Endothelial cell (in vitro differentiated cells): ENCODE measurements at regions not wholly inside any gene's neighbourhood (a gene's known extent, or its start where the extent isn't known, plus 50 kb on each side); places are given as distances from the start of the nearest gene placed in this dataset.

Experiments used
- DNase-seq: peaks from one replicate; pipeline ENCODE4 v3.0.0; 2021; ENCODE audit warnings: low spot score
- H3K27ac Mint-ChIP-seq: one replicate; pipeline ENCODE4 v1.8.0; 2021; ENCODE audit warnings: mixed read lengths, inconsistent platforms; ENCODE audit not compliant: unreplicated experiment
- H3K27me3 Mint-ChIP-seq: one replicate; pipeline ENCODE4 v1.8.0; 2021; ENCODE audit warnings: mild to moderate bottlenecking, moderate library complexity, mixed read lengths, inconsistent platforms; ENCODE audit not compliant: unreplicated experiment
- H3K36me3 Mint-ChIP-seq: one replicate; pipeline ENCODE4 v1.8.0; 2021; ENCODE audit warnings: mild to moderate bottlenecking, low read depth, mixed read lengths, inconsistent platforms; ENCODE audit not compliant: unreplicated experiment
- H3K4me1 Mint-ChIP-seq: one replicate; pipeline ENCODE4 v1.8.0; 2021; ENCODE audit warnings: mild to moderate bottlenecking, mixed read lengths, inconsistent platforms; ENCODE audit not compliant: unreplicated experiment
- H3K4me3 Mint-ChIP-seq: one replicate; pipeline ENCODE4 v1.8.0; 2021; ENCODE audit warnings: mild to moderate bottlenecking, mixed read lengths, inconsistent platforms; ENCODE audit not compliant: unreplicated experiment
- H3K9me3 Mint-ChIP-seq: one replicate; pipeline ENCODE4 v1.8.0; 2021; ENCODE audit warnings: mixed read lengths, inconsistent platforms; ENCODE audit not compliant: unreplicated experiment
- CTCF ChIP-seq: fragments of 200-600 bp; sonication (generic); IDR thresholded peaks from one replicate; pipeline ENCODE4 v1.5.0; 2021; ENCODE audit warnings: antibody characterized with exemption; ENCODE audit not compliant: unreplicated experiment

- Mint-ChIP-seq H3K9me3 (no peaks in the 10 kb centered on the region), H3K36me3 (no peaks in the 10 kb centered on the region), H3K27ac (no peak overlapping the region), H3K4me3 (no peak overlapping the region), H3K27me3 (peaks cover 11% of the 10 kb centered on the region), H3K4me1 (no peaks in the 10 kb centered on the region)
- no peak for TF ChIP-seq CTCF
- DNase-seq: no peak
These were observed 940.9 kb downstream of the BRD1 start for GRCh38 chr22:48886604-48887393.

GRCh38 chr22:48885919-48886305 is 941.8 kb downstream of the BRD1 start:
- Mint-ChIP-seq H3K27ac (no peak overlapping the region), H3K36me3 (no peaks in the 10 kb centered on the region), H3K9me3 (no peaks in the 10 kb centered on the region), H3K4me3 (no peak overlapping the region), H3K4me1 (no peaks in the 10 kb centered on the region), H3K27me3 (peaks cover 11% of the 10 kb centered on the region)
- no peak for DNase-seq
- TF ChIP-seq CTCF: no peak

DNA sequence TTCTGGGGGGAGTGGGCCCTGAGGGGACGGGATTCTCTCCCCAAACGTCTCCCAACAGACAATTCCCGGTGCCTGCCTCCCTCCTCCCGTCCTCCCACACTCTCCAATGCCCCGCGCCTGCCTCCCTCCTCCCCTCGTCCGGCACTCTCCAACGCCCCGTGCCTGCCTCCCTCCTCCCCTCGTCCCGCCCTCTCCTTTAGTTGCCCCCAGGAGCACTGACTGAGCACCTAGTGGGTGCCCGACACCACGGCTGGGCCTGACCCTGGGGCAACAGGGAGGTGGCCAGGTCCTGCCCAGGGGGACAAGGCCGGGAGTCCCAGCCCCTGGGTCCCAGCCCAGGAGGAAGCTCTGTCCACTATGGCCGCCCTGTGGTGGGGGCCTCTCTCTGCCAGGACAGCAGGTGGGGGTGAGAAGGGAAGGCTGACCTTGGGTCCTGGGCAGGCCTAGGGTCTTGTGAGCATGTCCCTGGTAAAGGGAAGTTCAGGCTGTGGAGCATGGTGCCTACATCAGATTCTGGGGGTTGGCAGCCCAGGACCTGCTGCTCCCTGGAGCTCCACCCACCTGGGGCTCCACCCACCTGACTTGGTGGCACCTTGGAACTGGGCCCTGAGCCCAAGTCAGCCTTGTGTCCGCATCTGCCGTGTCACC is 942.3 kb downstream of the BRD1 start:
- no peak overlapping the region for H3K4me3 Mint-ChIP-seq
- DNase-seq: no peak
- TF ChIP-seq CTCF: no peak
- no peaks in the 10 kb centered on the region for H3K4me1 Mint-ChIP-seq
- no peak overlapping the region for H3K27ac Mint-ChIP-seq
- H3K9me3 Mint-ChIP-seq: no peaks in the 10 kb centered on the region
- H3K27me3 Mint-ChIP-seq: peaks cover 8% of the 10 kb centered on the region
- H3K36me3 Mint-ChIP-seq: no peaks in the 10 kb centered on the region

DNA sequence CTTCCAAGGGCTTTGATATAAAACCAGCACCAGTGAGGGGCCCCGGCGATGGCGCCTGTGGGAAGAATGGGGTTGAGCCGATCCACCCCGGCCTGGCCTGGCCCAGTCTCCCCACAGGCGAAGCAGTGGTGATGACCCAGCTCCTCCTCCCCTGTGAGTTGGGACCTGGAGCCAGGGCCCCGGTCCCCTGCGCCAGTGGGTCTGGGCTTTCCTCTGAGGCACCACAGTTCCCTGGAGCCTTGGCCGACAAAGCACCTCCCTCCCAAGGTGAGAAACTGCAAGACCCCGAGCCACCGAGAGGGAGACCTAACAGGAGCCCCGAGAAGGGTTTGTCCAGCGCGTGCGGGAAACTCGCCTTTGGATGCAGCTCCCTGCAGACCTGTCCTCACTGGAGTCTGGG is 942.9 kb downstream of the BRD1 start:
- no peak for TF ChIP-seq CTCF
- Mint-ChIP-seq H3K4me3 (no peak overlapping the region), H3K36me3 (no peaks in the 10 kb centered on the region), H3K4me1 (no peaks in the 10 kb centered on the region), H3K27me3 (peaks cover 5% of the 10 kb centered on the region), H3K27ac (no peak overlapping the region), H3K9me3 (no peaks in the 10 kb centered on the region)
- DNase-seq: no peak

DNA sequence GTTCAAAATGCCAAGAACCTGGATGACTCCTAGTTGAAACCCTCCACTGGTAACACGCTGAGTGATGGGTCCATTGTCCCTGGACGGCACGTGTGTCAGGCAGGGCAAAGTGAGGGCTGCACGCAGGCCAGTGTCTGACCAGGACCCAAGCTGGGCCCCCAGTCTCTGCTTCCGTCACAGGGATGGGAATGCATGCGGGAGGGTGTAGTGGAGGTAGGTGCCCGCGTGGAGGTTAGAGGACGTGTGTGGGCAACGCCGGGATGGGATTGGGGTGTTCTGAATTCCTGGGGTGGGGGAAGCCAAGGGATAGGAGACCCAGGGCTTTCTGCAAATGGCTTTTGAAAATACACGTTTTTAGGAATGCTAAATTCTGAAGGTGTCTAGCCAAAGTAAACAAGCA is 943.3 kb downstream of the BRD1 start:
- Mint-ChIP-seq H3K4me3 (no peak overlapping the region), H3K4me1 (no peaks in the 10 kb centered on the region), H3K27me3 (peaks cover 1% of the 10 kb centered on the region), H3K36me3 (no peaks in the 10 kb centered on the region), H3K27ac (no peak overlapping the region), H3K9me3 (no peaks in the 10 kb centered on the region)
- DNase-seq: no peak
- TF ChIP-seq CTCF: no peak
